ENCODE measurements at regions not wholly inside any gene's neighbourhood (a gene's known extent, or its start where the extent isn't known, plus 50 kb on each side); places are given as distances from the start of the nearest gene placed in this dataset.

GRCh38 chr5:123817267-123817666 is 305.3 kb downstream of the CSNK1G3 start:
- H2BK20ac ChIP-seq (ENCODE audit: low read length), result no peak overlapping the region
- H3K27me3 ChIP-seq (replicated peaks in 1 of 4; ENCODE audit: control insufficient read depth in 3 of 4, extremely low read depth in 1 of 4, insufficient read depth in 3 of 4, low read length in 3 of 4), result no peaks in the 10 kb centered on the region
- no peaks in the 10 kb centered on the region for H3K36me3 ChIP-seq (ENCODE audit: control insufficient read depth in 2 of 4, insufficient read depth in 4 of 4, low read length in 3 of 4)
- H3K14ac ChIP-seq (ENCODE audit: insufficient read length), result no peak overlapping the region
- H3K27ac ChIP-seq (ENCODE audit: low read depth, low read length), result no peak overlapping the region
- H4K20me1 ChIP-seq (replicated peaks in 1 of 2; ENCODE audit: control insufficient read depth in 1 of 2, insufficient read depth in 2 of 2, low read length in 2 of 2), result no peaks in the 10 kb centered on the region
- H3K23ac ChIP-seq (ENCODE audit: insufficient read length), result no peak overlapping the region
- H2AFZ ChIP-seq (ENCODE audit: low read length), result no peak overlapping the region
- H4K91ac ChIP-seq (replicated peaks; ENCODE audit: insufficient read length, low read length), result no peak overlapping the region
- H3K79me1 ChIP-seq (ENCODE audit: low read depth, low read length), result no peaks in the 10 kb centered on the region
- H2BK12ac ChIP-seq (ENCODE audit: low read depth, low read length), result no peak overlapping the region
- 96% methylated on average over 2 of the region's 2 CpGs; no CpG with 5 or more reads in 1 of the 2 experiments for WGBS, 2 experiments (ENCODE audit: extremely low coverage in 1 of 2, insufficient coverage in 1 of 2, insufficient read length in 1 of 2, insufficient replicate concordance in 2 of 2, low coverage in 1 of 2, low lambda C conversion rate in 2 of 2, missing lambda C conversion rate in 1 of 2)
- peaks cover 3 to 16% (median 10%) of the 10 kb centered on the region in 4 experiments; a peak in 5 of 7 replicates for H3K4me1 ChIP-seq (replicated peaks in 1 of 4; ENCODE audit: control insufficient read depth in 3 of 4, insufficient read depth in 4 of 4, low read length in 3 of 4)
- no peak overlapping the region for H3K9ac ChIP-seq (replicated peaks in 1 of 4; ENCODE audit: extremely low read depth in 1 of 4, low read depth in 3 of 4, low read length in 3 of 4)
- H3K79me2 ChIP-seq (ENCODE audit: control insufficient read depth in 1 of 2, insufficient read depth in 2 of 2, low read length in 2 of 2), result no peaks in the 10 kb centered on the region
- no peak overlapping the region for H3K4ac ChIP-seq (replicated peaks; ENCODE audit: insufficient read length, low read depth, low read length)
- H3K18ac ChIP-seq (ENCODE audit: extremely low read depth, low read length), result no peak overlapping the region
- H4K8ac ChIP-seq (ENCODE audit: extremely low read depth, insufficient read depth, low read length), result no peak overlapping the region
- H3K4me2 ChIP-seq (ENCODE audit: insufficient read depth in 1 of 2, low read depth in 2 of 2, low read length in 2 of 2), result no peak overlapping the region
- H2BK5ac ChIP-seq (ENCODE audit: low read depth, low read length), result no peak overlapping the region
- no peaks in the 10 kb centered on the region for H3K9me3 ChIP-seq (ENCODE audit: insufficient read depth in 2 of 2, low read depth in 1 of 2, low read length in 1 of 2)
- no peak overlapping the region for H4K5ac ChIP-seq (ENCODE audit: insufficient read length, low read depth, low read length)
- DNase-seq (ENCODE audit: low read depth in 1 of 2, low spot score in 2 of 2), result no peak
- no peak overlapping the region for H2BK120ac ChIP-seq (replicated peaks; ENCODE audit: low read depth, low read length)
- FAIRE-seq, result no peak
- H3K23me2 ChIP-seq (ENCODE audit: low read depth, low read length), result 0 out of 2 replicates have a peak, but pooled peaks cover 2% of the 10 kb centered on the region
- no peak overlapping the region for H3K4me3 ChIP-seq (ENCODE audit: extremely low read depth in 1 of 4, insufficient read depth in 2 of 4, low read depth in 3 of 4, low read length in 4 of 4)
- CTCF ChIA-PET (ENCODE audit: partially characterized antibody), result interaction anchor here (0.5 kb wide), 1 partner anchor 1116 kb away, joined by 3 read pairs; no protein-coding TSS in a partner anchor
- H2BK15ac ChIP-seq (ENCODE audit: low read length), result no peak overlapping the region
- no peak overlapping the region for H2AK5ac ChIP-seq (ENCODE audit: low read depth, low read length)
- POLR2A ChIA-PET (ENCODE audit: partially characterized antibody), result no interaction called here
- no peak overlapping the region for H3K56ac ChIP-seq (replicated peaks; ENCODE audit: insufficient read length, low read depth, low read length)
- TF ChIP-seq EGR1 (IDR thresholded peaks at IDR 0.05; ENCODE audit: borderline replicate concordance, low read depth, low read length) (no peak), SIRT6 (IDR thresholded peaks at IDR 0.05; ENCODE audit: low read length) (no peak), SP2 (IDR thresholded peaks at IDR 0.05; ENCODE audit: low read length) (no peak), CREB1 (IDR thresholded peaks at IDR 0.05) (no peak), BRCA1 (IDR thresholded peaks at IDR 0.05; ENCODE audit: low read depth, low read length) (no peak), BACH1 (IDR thresholded peaks at IDR 0.05; ENCODE audit: low read length) (no peak), EP300 (IDR thresholded peaks at IDR 0.05; ENCODE audit: borderline replicate concordance in 1 of 2, low read depth in 2 of 2, low read length in 2 of 2) (no peak), ZNF274 (IDR thresholded peaks at IDR 0.05; ENCODE audit: borderline replicate concordance, extremely low read depth, low read length) (no peak), TBP (IDR thresholded peaks at IDR 0.05; ENCODE audit: low read depth, low read length) (no peak), RXRA (IDR thresholded peaks at IDR 0.05; ENCODE audit: insufficient read depth, low read depth, low read length) (no peak), ATF2 (IDR thresholded peaks at IDR 0.05; ENCODE audit: low read length) (no peak), KDM5A (IDR thresholded peaks at IDR 0.05; ENCODE audit: low read length) (no peak), ASH2L (IDR thresholded peaks at IDR 0.05; ENCODE audit: low read length) (no peak), GABPA (IDR thresholded peaks at IDR 0.05; ENCODE audit: borderline replicate concordance, insufficient read depth, low read length) (no peak), RBBP5 (IDR thresholded peaks at IDR 0.05; ENCODE audit: borderline replicate concordance, low read depth, low read length) (no peak)

Data from H1 (cell line).